GF-D8 (cell line): ENCODE measurements at regions not wholly inside any gene's neighbourhood (a gene's known extent, or its start where the extent isn't known, plus 50 kb on each side); places are given as distances from the start of the nearest gene placed in this dataset.

Experiments used
- DNase-seq: peaks from one replicate; lab custom pipeline; 2025; lab: John Stamatoyannopoulos, UW

DNA sequence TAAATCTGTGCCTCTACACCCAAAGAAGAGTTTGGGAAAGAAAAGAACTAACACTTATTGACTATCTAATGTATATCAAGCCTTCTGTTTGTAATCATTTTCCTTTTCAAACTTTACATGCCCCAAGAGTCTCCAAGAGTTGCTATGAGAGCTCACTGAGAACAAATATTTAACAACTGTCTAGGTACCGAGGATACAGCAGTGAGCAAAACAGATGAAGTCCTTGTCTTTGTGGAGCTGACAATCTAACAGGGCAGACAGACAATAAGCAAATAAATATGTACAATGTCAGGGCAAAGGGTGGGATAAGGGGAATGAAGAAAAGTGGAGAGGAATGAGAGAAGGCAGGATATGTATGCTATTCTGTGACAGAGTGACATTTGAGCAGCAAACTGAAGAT lies 64.8 kb upstream of the KSR1 start:
- DNase-seq, result no peak

DNA sequence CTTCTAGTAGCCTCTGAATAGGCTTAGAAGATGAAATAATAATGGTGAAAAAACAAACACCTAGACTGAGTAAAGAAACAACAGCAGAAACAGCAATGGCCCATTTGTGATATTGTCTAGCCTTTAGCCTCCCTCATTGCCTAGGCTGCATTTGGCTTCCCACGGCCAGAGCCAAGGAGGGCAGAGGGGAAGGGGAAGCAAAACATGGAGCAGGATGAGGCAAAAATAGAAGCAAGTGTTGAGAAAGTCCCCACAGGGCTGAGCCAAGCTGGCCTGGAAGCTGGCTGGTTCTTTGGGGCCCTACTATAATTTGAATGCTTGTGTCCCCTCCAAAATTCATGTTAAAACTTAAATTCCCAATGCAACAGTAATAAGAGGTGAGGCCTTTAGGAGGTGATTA lies 60.2 kb upstream of the KSR1 start:
- no peak for DNase-seq

DNA sequence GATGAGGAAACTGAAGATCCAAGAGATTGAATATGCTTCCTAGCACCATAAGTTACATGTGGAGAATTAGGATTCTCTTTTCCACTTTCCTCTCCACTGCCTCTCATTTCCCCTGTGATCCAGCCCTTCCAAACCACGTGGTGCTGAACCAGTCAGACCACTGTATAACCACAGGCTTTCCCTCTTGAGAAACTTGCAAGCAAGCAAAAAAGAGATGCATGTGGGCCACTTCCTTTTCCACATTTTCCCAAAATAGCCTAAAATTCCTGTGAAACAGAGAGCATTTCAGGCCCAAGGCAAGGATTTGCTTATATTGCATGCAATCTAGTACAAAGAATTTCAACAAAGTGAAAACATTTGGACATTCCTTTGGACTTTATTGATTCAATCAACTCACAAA lies 59.3 kb upstream of the KSR1 start:
- DNase-seq, result no peak

DNA sequence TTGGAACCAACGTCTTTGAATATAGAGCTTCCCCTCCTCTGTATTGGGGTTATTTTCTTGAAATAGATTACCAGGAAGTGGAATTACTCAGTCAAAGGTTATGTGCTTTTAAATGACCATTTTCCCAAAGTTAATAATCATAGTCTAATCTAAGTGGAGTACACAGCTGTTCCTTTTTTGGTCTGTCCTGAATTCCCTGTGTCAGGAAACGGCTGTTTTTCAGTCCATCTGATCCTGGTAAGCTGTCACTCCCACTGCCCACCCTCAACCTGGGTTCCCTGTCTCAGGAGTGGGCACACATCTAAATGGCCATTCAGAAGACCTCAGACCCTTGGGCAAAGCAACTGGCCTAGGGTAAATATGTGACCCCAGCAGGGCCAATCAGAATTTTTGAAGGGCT lies 57.6 kb upstream of the KSR1 start:
- no peak for DNase-seq

DNA sequence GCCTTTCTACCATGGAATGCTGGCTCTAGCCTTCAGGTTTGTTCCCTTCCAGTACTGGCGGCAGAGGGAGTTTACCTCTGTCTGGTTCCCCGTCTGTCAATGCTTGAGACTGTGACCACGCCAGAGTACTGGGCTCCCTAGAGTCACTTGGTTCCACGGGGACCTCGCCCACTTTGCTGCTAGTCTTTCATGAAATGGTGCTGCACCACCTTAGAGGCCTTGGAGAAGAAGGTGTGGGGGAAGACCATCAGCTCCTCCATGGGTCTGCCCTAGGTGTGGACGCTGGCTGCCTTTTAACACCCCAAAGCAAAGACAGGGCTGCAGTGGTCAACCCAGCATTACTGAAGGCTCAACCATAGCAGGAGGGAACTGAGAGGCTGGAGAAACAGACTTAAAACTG lies 55.3 kb upstream of the KSR1 start:
- DNase-seq, result no peak

DNA sequence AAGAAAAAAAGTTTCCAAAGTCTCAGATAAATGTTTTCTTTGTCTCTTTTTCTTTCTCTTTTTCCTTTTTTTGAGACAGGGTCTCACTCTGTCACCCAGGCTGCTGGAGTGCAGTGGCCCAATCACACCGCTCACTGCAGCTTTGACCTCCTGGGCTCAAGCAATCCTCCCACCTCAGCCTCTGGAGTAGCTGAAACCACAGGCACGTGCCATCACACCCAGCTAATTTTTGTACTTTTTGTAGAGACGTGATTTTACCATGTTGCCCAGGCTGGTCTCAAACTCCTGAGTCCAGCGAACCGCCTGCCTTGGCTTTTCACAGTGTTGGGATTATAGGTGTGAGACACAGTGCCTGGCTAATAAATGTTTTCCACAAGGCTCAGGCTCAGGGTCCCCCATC lies 53.3 kb upstream of the KSR1 start:
- no peak for DNase-seq

DNA sequence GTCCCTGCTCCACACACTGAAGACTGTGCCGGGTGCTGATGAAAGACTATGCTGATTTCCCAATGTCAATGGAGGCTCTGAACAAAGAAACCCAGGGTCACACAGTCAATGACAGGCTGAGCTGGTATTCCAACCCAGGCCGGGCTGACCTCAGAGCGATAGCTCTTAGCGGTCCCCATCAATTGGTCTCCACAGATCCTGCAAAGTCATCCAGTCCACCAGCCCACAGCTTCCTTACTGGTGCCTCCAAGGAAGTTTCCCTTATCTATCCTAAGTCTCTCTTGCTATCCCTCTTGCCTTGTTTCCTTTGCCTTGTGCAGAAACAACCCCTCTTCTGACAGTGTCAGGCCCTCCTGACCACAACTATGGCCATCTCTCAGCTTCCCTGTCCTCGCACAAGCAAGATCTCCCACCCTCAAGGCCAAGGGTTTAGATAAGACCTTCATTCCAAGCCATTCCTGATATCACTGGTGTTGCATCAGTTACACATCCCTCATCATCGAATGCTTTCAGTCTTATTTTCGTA lies 52.7 kb upstream of the KSR1 start:
- no peak for DNase-seq

DNA sequence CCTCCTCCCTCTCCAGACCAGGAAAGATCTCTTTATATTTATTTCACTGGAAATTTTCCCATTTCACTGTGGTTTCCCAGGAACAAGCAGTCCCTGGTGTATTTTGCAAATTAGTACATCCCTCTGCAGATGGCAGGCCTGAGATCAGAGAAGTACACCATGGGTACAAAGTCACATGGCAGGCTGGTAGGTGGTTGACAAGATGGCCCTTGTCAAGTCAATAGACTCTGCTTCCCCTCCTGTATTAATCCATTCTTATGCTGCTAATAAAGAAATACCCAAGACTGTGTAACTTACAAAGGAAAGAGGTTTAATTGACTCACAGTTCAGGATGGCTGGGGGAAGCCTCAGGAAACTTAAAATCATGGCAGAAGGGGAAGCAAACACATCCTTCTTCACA lies 51.6 kb upstream of the KSR1 start:
- DNase-seq, result no peak
